Glomerular visceral epithelial cell (primary cell): ENCODE measurements at regions not wholly inside any gene's neighbourhood (a gene's known extent, or its start where the extent isn't known, plus 50 kb on each side); places are given as distances from the start of the nearest gene placed in this dataset.
A peak's percentile ranks its signal among the peaks of the same experiment; 100 is the strongest.
"Not testable (repeated sequence)": the region's sequence is repeated elsewhere in the genome, so short reads cannot be mapped to it uniquely, and the experiment has no call there.

ENCODE experiments used
- DNase-seq: peaks from one replicate; pipeline ENCODE4 v3.0.0-alpha.2; 2016; ENCODE audit errors: extremely low spot score

DNA sequence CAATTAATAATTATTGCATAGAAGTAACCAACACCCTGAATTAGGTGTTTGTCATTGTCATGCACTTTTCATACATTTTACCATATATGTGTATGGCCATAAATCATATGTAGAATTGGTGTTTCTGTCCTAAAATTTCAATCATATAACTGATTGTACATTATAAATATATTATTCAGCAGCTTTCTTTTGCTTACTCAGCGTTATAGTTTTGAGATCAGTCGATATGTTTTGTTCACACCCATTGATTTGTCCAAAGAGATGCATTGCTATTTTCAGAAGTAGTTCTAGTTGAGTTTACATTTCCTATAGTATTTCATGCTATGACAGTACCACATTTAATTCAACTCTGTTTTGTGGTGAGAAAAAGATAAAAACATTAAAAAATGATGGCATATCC lies 50.5 kb upstream of the PARP4 start:
- no peak for DNase-seq

GRCh38 chr13:24563971-24564370 lies 51.4 kb upstream of the PARP4 start:
- DNase-seq, result peak; percentile 18

DNA sequence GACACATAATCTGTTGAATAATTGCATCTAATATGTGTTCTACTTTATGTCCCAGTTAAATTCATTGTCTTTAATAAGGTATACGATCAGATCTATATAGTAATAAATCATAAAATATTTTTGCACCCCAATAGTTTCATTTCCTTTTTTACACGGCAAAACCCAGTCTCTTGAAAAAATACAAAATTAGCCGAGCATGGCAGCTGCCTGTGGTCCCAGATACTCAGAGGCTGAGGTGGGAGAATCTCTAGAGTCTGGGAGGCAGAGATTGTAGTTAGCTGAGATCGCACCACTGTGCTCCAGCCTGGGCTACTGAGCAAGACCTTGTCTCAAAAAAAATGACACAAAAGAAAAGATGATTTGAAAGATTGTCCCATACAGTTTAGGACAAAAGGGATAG lies 52.3 kb upstream of the PARP4 start:
- DNase-seq, result peak; percentile 11

GRCh38 chr13:24567593-24567992 lies 55.0 kb upstream of the PARP4 start:
- peak; percentile 22 for DNase-seq

DNA sequence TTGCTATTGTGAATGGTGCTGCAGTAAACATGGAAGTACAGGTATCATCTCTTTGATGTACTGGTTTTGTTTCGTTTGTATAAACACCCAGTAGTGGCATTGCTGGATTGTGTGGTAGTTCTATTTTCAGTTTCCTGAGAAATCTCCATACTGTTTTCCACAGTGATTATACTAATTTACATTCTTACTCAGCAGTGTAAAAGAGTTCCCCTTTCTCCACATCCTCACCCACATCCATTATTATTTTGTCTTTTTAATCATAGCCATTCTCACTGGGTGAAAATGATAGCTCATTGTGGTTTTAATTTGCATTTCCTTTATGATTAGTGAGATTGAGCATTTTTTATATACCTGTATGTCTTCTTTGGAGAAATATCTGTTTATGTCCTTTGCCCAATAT lies 62.3 kb upstream of the PARP4 start:
- DNase-seq, result no peak

DNA sequence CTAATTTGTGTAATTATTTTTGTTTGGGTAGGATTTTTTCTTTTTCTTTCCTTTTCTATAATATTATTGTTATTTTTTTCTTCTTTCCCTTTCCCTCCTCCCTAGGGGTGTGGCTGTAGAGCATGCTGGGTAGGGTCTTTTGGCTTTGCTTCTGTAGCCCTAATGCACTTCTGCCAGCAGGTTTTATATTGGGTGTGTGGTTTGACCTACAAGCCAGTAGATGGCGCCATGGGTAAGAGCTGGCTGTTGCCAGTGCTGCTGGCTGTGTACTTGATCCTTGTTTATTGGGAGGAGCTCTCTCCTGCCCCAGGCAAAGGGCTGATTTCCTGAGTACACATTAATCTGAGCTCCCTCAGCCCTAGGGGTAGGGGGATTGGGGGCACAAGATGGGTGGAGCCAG lies 67.7 kb upstream of the PARP4 start:
- peak; percentile 29 for DNase-seq

DNA sequence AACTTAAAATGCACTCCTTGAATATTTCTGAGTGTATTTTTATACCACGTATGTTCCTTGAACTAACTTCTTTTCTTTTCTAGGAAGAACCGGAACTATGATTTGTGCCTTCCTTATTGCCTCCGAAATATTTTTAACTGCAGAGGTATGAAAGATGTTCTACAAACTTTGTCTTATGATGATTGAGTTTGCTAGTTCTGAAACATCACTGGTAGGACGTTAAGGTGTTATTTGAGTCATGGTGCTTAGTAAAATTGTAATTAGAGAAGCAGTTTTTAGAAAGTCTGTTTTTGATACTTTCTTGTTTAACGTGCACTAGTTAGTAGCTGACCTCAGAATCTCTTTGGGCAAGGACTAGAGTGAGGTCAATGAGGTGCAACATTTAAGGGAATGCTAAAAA lies 69.0 kb upstream of the PARP4 start:
- not testable (repeated sequence) for DNase-seq

GRCh38 chr13:24591697-24592096 lies 79.1 kb upstream of the PARP4 start:
- not testable (repeated sequence) for DNase-seq

- not testable (repeated sequence) for DNase-seq
These were observed 82.1 kb upstream of the ATP12A start for GRCh38 chr13:24597906-24598670.

DNA sequence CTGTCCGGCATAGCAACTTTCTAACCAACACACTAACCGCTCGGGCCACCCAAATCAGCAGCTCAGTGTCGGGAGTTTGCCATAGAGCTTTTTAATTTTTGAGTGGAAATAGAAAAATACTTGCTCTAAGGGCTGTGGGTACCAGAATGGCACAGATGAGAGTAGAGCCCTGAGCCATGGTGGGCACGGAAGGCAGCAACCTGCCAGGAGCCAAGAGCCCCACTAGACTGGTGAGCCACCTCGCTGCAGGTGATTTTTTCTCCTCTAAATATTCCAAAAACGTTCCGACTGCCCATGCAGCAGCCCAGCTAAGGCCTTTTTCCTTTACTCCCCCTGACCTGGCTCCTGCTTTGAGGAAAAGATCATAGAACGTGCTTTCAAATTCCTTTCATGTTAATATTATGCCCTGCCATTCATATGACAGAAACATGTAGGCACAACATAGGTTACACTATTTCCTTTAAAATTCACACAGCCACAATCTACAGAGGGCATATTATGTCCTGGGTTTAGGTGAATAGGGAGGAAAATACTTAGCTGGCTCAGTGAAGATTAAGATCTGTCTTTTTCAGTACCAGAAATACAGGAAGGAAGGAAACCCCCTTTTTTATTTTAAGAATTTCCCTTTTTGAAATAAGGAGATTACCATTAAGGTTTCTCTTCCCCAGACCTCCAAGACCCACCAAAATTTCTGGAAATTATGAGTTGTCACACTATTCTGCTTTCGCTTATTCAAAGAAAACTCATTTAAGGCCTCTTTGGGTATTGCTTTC lies 81.0 kb upstream of the ATP12A start:
- DNase-seq, result not testable (repeated sequence)

DNA sequence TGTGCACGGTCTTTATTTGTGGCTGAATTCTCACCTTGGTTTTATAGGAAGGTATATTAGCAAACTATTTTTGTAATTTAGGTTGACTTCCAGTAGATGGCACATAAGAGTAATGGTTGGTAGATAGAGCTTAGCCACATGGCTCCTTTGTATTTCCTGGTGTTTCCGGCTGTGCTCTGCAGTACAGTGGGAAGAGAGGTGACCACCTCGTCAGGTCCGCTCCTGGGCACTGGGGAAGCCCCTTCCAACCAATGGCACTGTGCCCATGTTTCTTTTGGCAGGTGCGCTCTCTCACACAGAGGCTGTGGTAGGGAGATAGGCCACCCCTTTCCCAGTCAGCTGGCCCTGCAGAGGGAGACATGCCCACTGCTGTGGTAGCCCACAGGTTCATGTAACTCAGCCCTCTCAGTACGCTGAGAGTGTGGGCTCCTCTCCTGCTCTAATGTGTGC lies 74.3 kb upstream of the ATP12A start:
- peak; percentile 53 for DNase-seq

- no peak for DNase-seq
These were observed 73.6 kb upstream of the ATP12A start for GRCh38 chr13:24606486-24607170.

GRCh38 chr13:24610956-24611355 lies 69.3 kb upstream of the ATP12A start:
- DNase-seq, result no peak

- DNase-seq, result no peak
These were observed 67.5 kb upstream of the ATP12A start for GRCh38 chr13:24612726-24613125.

DNA sequence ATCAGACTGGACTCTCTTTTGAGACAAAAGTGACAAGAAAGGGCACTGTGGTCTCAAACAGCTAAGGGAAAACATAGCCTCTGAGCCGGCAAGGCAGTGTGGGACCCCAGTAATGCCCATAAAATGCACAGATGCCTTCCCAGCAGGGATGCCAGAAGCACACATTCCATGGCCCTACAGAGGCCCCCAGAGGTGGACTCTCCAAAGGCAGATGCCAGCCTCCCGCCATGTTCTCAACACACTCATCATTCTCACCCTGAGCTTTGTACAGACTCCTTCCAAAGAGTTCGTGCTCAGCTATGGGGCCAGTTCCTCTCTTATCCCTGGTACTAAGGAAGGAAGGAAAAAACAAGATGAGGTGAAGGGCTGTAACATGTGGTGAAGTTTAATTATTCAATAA lies 67.1 kb upstream of the ATP12A start:
- no peak for DNase-seq

- no peak for DNase-seq
These were observed 66.5 kb upstream of the ATP12A start for GRCh38 chr13:24613755-24614154.

GRCh38 chr13:24614306-24615080 lies 65.7 kb upstream of the ATP12A start:
- DNase-seq, result no peak

GRCh38 chr13:24615114-24615513 lies 65.1 kb upstream of the ATP12A start:
- no peak for DNase-seq

- DNase-seq, result no peak
These were observed 64.2 kb upstream of the ATP12A start for GRCh38 chr13:24615911-24616472.

DNA sequence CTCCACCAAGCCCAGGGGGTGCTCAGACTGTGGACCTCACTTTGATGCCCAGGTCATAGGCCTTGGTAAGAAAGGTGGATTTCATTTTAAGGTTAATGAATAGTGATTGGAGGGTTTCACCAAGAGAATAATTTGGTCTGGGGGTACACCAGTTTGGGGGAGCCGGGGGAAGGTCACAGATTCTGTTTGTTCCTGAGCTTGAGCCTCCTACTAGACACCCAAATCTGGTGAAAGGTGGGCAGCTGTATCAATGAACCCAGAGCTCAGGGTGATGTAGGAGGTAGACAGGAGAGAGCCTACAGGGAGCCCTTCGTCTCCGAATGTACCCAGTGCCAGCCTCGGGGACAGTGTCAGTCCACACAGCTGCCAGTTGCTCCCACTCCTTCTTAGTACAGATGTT lies 63.7 kb upstream of the ATP12A start:
- DNase-seq, result no peak

DNA sequence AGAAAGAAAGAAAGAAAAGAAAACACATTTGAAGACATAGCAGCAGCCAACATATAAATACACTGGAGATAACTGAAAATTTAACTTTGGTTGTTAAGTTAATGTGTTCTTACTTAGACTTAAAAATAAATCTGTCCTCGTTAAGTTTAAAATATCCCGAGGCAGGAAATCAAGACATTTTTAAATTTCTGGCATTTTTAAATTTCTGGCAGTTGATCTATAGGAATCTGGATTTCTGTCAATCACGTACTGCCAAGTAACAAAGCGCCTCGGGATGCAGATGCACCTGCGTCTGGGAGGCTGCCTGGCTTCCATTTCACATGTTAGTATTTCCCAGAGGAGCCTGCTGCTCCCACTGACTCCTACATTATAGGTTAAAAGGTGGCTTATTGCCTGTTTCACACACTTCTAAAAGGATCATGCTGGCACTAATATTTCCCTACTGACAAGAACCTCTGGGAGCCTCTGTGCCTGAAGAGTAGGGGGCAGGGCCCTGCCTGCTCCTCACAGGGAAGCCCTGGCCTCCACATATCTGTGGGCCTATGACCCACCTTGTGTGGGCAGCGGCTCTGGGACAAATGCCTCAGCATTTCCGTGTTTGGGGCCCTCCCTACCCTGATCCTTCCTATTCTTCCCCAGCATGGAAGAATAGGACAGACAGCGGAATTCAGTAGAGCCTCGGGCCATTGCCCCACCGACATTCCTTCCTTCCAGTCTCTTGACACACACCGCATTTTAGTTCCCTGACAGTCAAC lies 62.8 kb upstream of the ATP12A start:
- DNase-seq, result no peak
